ENCODE measurements at regions not wholly inside any gene's neighbourhood (a gene's known extent, or its start where the extent isn't known, plus 50 kb on each side); places are given as distances from the start of the nearest gene placed in this dataset.
"Not testable (repeated sequence)": the region's sequence is repeated elsewhere in the genome, so short reads cannot be mapped to it uniquely, and the experiment has no call there.

DNA sequence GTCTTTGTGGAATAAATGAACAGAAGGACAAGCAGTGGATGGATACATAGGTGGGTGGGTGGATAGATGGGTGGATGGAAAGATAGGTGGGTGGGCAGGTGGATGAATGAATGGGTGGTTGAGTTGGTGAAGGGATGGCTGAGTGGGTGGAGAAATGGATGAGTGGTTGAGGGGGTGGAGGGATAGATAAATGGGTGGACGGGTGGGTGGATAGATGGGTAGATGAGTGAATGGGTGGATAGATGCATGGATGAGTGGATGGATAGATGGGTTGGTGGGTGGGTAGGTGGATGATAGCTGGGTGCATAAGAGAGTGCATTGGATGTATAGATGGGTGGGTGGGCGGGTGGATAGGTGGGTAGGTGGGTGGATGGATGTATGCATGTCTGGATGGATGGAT, 63.5 kb downstream of the UNC93B1 start:
- not testable (repeated sequence) for DNase-seq

DNA sequence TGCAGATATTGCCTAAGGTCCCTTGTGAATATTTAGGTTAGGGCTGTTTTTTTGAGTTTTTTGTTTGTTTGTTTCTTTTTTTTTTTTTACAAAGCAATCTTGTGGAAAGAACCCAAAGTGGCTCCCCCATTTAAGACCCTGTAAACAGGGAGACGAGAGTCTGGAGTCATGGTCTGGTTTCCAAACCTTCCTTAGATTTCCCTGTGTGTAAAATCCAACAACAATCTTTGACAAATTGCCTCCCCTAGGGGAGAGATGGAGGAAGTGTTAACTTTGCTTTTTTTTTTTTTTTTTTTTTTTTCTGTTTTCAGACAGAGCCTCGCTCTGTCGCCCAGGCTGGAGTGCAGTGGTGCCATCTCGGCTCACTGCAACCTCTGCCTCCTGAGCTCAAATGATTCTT, 64.9 kb downstream of the UNC93B1 start:
- not testable (repeated sequence) for DNase-seq

GRCh38 chr11:67938371-67938770, 65.5 kb downstream of the UNC93B1 start:
- not testable (repeated sequence) for DNase-seq

- not testable (repeated sequence) for DNase-seq
Measured at GRCh38 chr11:67923565-67923964, 80.3 kb downstream of the UNC93B1 start.

GRCh38 chr11:67920546-67920945, 83.4 kb downstream of the UNC93B1 start:
- DNase-seq, result not testable (repeated sequence)

DNA sequence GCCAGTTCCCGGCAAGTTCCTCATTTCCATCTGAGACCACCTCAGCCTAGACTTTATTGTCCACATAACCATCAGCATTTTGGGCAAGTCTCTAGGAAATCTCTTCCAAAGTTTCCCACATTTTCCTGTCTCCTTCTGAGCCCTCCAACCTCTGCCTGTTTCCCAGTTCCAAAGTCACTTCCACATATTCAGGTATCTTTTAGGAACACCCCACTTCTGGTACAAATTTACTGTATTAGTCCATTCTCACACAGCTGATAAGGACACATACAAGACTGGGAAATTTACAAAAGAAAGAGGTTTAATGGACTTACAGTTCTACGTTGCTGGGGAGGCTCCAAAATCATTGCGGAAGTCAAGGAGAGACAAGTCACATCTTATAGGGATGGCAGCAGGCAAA, 91.7 kb downstream of the UNC93B1 start:
- not testable (repeated sequence) for DNase-seq

DNA sequence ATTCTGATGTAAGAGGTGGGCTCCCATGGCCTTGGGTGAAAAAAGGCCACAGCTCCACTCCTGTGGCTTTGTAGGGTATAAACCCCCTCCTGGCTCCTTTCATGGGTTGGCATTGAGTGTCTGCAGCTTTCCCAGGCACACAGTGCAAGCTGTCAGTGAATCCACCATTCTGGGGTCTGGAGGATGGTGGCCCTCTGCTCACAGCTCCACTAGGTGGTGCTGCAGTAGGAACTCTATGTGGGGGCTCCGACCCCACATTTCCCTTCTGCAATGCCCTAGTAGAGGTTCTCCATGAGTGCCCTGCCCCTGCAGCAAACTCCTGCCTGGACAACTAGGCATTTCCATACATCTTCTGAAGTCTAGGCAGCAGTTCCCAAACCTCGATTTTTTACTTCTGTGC, 92.7 kb downstream of the UNC93B1 start:
- DNase-seq, result not testable (repeated sequence)

DNA sequence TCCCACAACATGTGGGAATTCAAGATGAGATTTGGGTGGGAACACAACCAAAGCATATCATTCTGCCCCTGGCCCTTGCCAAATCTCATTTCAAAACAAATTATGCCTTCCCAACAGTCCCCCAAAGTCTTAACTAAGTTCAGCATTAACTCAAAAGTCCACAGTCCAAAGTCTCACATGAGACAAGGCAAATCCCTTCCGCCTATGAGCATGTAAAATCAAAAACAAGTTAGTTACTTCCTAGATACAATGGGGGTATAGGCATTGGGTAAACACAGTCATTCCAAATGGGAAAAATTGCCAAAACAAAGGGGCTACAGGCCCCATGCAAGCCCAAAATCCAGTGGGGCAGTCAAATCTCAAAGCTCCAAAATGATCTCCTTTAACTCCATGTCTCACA, 93.1 kb downstream of the UNC93B1 start:
- DNase-seq, result not testable (repeated sequence)

DNA sequence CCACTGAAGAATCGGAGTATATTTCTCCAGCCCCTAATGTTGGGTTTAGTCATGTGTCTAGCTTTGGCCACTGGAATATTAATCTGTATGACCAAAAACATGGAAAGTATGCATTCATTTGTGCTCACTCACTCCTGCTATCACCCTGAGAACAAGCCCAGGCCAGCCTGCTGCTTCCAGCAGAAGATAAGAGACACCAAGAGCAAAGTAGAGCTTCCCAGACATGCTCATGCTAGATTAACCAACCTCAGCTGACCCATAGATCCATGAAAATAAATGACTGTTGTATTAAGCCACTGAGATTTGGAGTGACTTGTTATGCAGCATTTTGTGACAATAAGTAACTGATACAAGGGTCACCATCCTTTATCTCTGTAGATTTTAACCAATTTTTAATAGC, 96.9 kb downstream of the UNC93B1 start:
- DNase-seq, result peak; percentile 1

DNA sequence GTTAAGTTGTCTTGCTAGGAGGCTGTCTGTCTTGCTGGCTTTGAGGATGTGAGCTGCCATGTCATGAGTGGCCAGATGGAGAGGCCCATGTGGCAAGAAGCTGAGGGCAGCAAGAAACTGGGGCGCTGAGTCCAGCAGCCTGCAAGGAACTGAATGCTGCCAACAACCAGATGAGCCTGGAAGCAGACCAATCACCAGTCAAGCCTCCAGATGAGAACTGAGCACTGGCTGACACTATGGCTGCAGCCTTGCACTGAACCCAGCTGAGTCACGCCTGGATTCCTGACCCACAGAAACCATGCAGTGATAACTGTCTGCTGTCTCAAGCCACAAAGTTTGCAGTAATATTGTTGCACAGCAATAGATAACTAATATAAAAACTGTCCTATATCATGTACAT, 104.4 kb downstream of the UNC93B1 start:
- peak; percentile 7 for DNase-seq

DNA sequence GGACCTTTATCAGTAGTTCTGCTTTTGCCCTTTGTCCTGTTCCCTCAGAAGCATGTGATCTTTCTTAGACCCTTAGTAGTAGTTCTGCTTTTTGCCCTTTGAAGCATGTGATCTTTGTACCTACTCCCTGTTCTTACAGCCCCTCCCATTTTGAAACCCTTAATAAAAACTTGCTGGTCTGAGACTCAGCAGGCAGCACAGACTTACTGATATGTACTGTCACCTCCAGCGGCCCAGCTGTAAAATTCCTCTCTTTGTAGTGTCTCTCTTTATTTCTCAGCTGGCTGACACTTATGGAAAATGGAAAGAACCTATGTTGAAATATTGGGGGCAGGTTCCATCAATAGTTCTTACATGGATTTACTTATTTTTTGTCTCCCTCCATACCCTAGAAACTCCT, 110.4 kb downstream of the UNC93B1 start:
- not testable (repeated sequence) for DNase-seq

GRCh38 chr11:67889646-67890045, 114.3 kb downstream of the UNC93B1 start:
- not testable (repeated sequence) for DNase-seq

- DNase-seq, result not testable (repeated sequence)
Measured at GRCh38 chr11:67888056-67888455, 115.8 kb downstream of the UNC93B1 start.

- DNase-seq, result not testable (repeated sequence)
Measured at GRCh38 chr11:67886672-67887071, 117.2 kb downstream of the UNC93B1 start.

GRCh38 chr11:67886207-67886606, 117.7 kb downstream of the UNC93B1 start:
- DNase-seq, result not testable (repeated sequence)

DNA sequence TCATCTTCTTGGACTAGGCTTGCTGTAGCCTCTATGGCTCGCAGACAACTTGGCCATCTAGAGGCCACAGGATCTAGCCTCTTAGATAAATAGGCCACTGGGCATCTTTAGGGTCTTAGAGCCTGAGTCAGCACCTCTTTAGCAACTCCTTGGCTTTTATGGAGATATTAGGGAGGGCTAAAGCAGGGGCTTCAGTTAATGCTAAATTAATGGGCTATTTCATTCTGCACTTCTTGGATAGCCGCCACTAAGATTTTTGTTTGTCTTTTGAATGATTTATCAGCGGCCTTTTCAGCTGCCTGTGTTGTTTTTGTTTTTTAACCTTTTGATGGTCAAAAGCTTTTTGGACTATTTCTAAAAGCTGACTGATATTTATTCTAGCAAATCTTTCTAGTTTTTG, 118.3 kb downstream of the UNC93B1 start:
- not testable (repeated sequence) for DNase-seq

DNA sequence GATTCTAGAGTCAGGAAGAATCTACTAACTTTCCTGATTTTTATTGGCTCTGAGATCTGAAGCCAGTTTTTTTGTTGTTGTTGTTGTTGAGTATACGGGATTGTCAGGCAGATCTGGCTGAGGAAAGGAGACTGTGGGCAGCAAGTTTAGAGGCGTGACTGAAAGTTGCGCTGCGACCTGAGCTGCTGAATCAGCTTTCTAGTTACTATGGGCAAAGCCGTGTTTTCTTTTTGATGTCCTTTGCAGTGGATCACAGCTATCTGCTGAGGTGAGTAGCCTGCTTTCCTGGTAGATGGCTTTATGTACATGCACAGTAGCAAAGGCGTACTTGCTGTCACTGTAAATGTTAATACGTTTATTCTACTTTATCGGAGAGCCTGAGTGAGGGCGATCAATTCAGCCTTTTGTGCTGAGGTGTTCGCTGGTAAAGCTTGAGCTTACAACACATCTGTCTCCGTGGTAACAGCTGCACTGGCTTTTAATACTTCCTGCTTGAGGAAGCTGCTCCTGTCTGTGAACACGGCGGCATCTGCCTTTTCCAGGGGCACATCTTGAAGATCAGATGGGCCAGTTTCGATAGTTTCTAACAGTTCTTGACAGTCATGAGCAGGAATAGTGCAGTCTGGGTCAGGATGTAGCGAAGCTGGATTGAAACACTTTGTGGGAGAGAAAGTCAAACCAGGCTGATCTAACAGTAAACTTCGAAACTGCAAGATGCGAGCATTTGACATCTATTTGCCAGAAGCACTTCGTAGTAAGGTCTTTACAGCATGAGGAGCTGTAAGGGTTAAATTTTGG, 118.9 kb downstream of the UNC93B1 start:
- DNase-seq, result not testable (repeated sequence)

GRCh38 chr11:67884073-67884757, 119.7 kb downstream of the UNC93B1 start:
- DNase-seq, result not testable (repeated sequence)

- DNase-seq, result not testable (repeated sequence)
Measured at GRCh38 chr11:67882304-67882703, 121.6 kb downstream of the UNC93B1 start.

- not testable (repeated sequence) for DNase-seq
Measured at GRCh38 chr11:67881836-67882235, 122.1 kb downstream of the UNC93B1 start.

DNA sequence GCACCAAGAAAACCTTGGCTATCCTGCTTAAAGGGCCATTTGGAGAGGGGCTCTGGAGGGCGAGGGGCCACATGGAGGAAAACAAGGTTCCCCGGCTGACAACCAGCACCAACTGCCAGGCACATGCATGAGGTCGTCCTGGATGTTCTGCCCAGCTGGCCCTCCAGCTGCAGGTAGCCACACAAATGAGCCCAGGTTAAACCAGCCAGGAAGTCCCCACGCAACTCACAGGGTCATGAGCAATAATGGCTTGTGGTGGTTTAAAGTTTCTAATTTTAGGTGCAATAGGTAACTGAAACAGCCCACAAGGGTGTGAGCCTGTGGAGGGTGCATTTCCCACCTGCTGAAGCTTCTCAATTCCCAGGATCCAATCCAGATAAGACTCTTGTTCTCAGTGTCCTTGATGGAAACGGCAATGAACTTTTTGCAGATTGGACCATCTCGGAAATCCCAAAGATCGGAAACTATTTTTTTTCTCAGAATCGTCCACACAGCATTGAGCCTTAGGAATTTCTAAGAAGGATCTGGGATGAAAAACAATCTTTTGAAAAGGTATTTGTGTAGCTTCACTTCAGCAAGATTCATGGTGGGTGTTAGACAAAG, 123.2 kb downstream of the UNC93B1 start:
- DNase-seq, result not testable (repeated sequence)

DNA sequence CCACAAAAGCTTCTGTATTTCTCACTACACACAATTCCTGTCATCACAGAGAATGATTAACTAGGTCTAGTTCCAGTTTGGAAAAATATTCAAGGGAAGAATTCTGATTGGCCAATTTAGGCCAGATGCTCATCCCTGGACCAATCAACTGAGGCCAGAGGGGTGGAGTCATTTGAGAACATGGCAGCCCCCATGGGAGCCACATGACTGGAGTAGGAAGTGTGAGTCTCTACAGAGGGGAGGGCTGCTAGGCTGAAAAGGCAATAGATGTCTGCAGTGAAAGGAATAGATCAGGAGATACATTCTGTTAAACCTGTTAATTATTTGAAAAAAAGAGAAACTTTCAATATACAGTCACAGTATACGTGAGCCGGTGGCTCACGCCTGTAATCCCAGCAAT, 125.2 kb downstream of the UNC93B1 start:
- DNase-seq, result not testable (repeated sequence)

- DNase-seq, result not testable (repeated sequence)
Measured at GRCh38 chr11:67877316-67877715, 126.6 kb downstream of the UNC93B1 start.

All from fibroblast of skin of back (primary cell).